HepG2 (cell line): ENCODE measurements at regions not wholly inside any gene's neighbourhood (a gene's known extent, or its start where the extent isn't known, plus 50 kb on each side); places are given as distances from the start of the nearest gene placed in this dataset.

ENCODE experiments used
- ATAC-seq: fragments of 200-7000 bp; cut with Tn5 transposase; 3 replicates; pipeline ENCODE4 v1.9.1; 2020; ENCODE audit warnings: mild to moderate bottlenecking, moderate library complexity
- BruUV-seq: library from RNA; stranded (reverse); fragments of 400-500 nt; replicated peaks from 2 replicates; lab custom pipeline; 2021; lab: Mats Ljungman, UMichigan
- CTCF ChIA-PET: fragments of 300-600 bp; formaldehyde crosslinking; extraction: SDS; loops from one replicate; lab custom pipeline; 2021; ENCODE audit warnings: low total read pairs, inconsistent platforms, low intra/inter-chr PET ratio; lab: Yijun Ruan, JAX
- POLR2A ChIA-PET: fragments of 350-600 bp; sonication (Branson Sonifier 250); formaldehyde crosslinking; loops from one replicate; lab custom pipeline; 2020; ENCODE audit warnings: antibody characterized with exemption, inconsistent platforms; lab: Yijun Ruan, JAX
- DNase-seq: peaks from one replicate; pipeline ENCODE4 v3.0.0-alpha.2; 2015; ENCODE audit warnings: low spot score
- FAIRE-seq: peaks from 3 replicates; lab custom pipeline; 2011; peaks lifted over from hg19 to GRCh38; lab: Jason Lieb, UNC
- H2AFZ ChIP-seq: one replicate; pipeline ENCODE4 v1.6.1; 2011; ENCODE audit warnings: low read length, inconsistent platforms
- H3K27ac ChIP-seq: fragments of 300-600 bp; 3 replicates; pipeline ENCODE4 v1.8.0; 2011; ENCODE audit warnings: mixed run types, mild to moderate bottlenecking, mixed read lengths, low read length, inconsistent platforms; ENCODE audit not compliant: insufficient read depth; ENCODE audit errors: extremely low read length
- H3K27me3 ChIP-seq, 2 experiments: fragments of 200-600 bp in 1 of 2; 2 replicates in 1 of 2; 3 replicates in 1 of 2; pipeline versions ENCODE4 v1.6.0 to v1.8.0; 2011; ENCODE audit warnings: low read length in 2 of 2, mild to moderate bottlenecking in 2 of 2, moderate library complexity in 2 of 2, inconsistent platforms in 1 of 2; ENCODE audit not compliant: insufficient read depth in 2 of 2, control insufficient read depth in 1 of 2
- H3K36me3 ChIP-seq, 2 experiments: fragments of 200-600 bp in 1 of 2; replicated peaks in 1 of 2; 2 replicates in 1 of 2; 3 replicates in 1 of 2; pipeline versions ENCODE4 v1.5.1 to v1.8.0; 2011; ENCODE audit warnings: low read length in 2 of 2, inconsistent platforms in 1 of 2; ENCODE audit not compliant: insufficient read depth in 2 of 2, control insufficient read depth in 1 of 2
- H3K4me1 ChIP-seq: 2 replicates; pipeline ENCODE4 v1.5.1; 2012; ENCODE audit warnings: low read length, inconsistent platforms; ENCODE audit not compliant: insufficient read depth
- H3K4me2 ChIP-seq: 2 replicates; pipeline ENCODE4 v1.6.0; 2011; ENCODE audit warnings: low read depth, low read length, inconsistent platforms
- H3K4me3 ChIP-seq, 3 experiments: fragments of 200-600 bp in 1 of 3; sonication (generic), shearing (Covaris generic) in 1 of 3; replicated peaks in 1 of 3; 2 replicates each; pipeline ENCODE4 v1.5.1; 2011 to 2016; ENCODE audit warnings: low read length in 3 of 3, inconsistent platforms in 2 of 3, low read depth in 2 of 3, mild to moderate bottlenecking in 2 of 3, control low read depth in 1 of 3, mixed read lengths in 1 of 3; ENCODE audit not compliant: insufficient read depth in 1 of 3
- H3K79me2 ChIP-seq: one replicate; pipeline ENCODE4 v1.6.1; 2011; ENCODE audit warnings: low read length, inconsistent platforms; ENCODE audit not compliant: insufficient read depth
- H3K9ac ChIP-seq: 2 replicates; pipeline ENCODE4 v1.6.0; 2011; ENCODE audit warnings: mild to moderate bottlenecking, low read depth, low read length, inconsistent platforms; ENCODE audit not compliant: insufficient read depth
- H3K9me3 ChIP-seq: 2 replicates; pipeline ENCODE4 v1.5.1; 2012; ENCODE audit warnings: mild to moderate bottlenecking, low read length
- H4K20me1 ChIP-seq: 2 replicates; pipeline ENCODE4 v1.6.0; 2011; ENCODE audit warnings: inconsistent platforms, mild to moderate bottlenecking, low read length, moderate library complexity; ENCODE audit not compliant: insufficient read depth
- MAFF ChIP-seq: IDR thresholded peaks from 2 replicates; pipeline ENCODE4 v1.6.1; 2011; ENCODE audit warnings: low read depth, low read length, improper control_type of control experiment
- MAFK ChIP-seq, 2 experiments: IDR thresholded peaks in 1 of 2; conservative IDR thresholded peaks in 1 of 2; 2 replicates each; pipeline ENCODE4 v1.6.1; 2011; ENCODE audit warnings: improper control_type of control experiment in 2 of 2, low read length in 2 of 2
- MED8 ChIP-seq: sonication (generic); formaldehyde crosslinking; IDR thresholded peaks from 2 replicates; pipeline ENCODE4 v1.8.1; 2023; ENCODE audit warnings: mild to moderate bottlenecking, missing genetic modification reagents; ENCODE audit not compliant: insufficient replicate concordance
- RNF219 ChIP-seq: sonication (generic); formaldehyde crosslinking; IDR thresholded peaks from 2 replicates; pipeline ENCODE4 v1.5.0; 2020; ENCODE audit warnings: mild to moderate bottlenecking, missing genetic modification reagents
- SNAPC4 ChIP-seq: sonication (generic); formaldehyde crosslinking; IDR thresholded peaks from 2 replicates; pipeline ENCODE4 v1.4.0; 2020; ENCODE audit warnings: mild to moderate bottlenecking, missing genetic modification reagents
- ZNF207 ChIP-seq: fragments of 450-650 bp; IDR thresholded peaks from 2 replicates; pipeline ENCODE4 v1.6.1; 2016; ENCODE audit warnings: antibody characterized with exemption, borderline replicate concordance
- ZNF354B ChIP-seq: sonication (generic); formaldehyde crosslinking; IDR thresholded peaks from 2 replicates; pipeline ENCODE4 v1.8.0; 2022; ENCODE audit warnings: mild to moderate bottlenecking, missing genetic modification reagents
- ZNF512B ChIP-seq: sonication (generic); formaldehyde crosslinking; IDR thresholded peaks from 2 replicates; pipeline ENCODE4 v1.5.1; 2020; ENCODE audit warnings: missing genetic modification reagents, mild to moderate bottlenecking, borderline replicate concordance
- WGBS: methylation state at CpG from one replicate; pipeline ENCODE4 v1.1.6; 2017; ENCODE audit warnings: low lambda C conversion rate; 5-methylcytosine and 5-hydroxymethylcytosine counted together
- in situ Hi-C: cut with HindIII; loops from 2 replicates; pipeline ENCODE4 v1.10.0; 2017; ENCODE audit warnings: low pct_unique_long_range_greater_than_20kb; ENCODE audit not compliant: extremely low pct_ligation_motif_present
- intact Hi-C: fragments of 100-400 bp; cut with micrococcal nuclease; formaldehyde crosslinking; loops from one replicate; pipeline ENCODE4 v1.10.0; 2022; ENCODE audit not compliant: unreplicated experiment

- Histone ChIP-seq H3K9me3 (no peaks in the 10 kb centered on the region; the same call in 1 of the 2 replicates), H3K27ac (no peak overlapping the region), H3K79me2 (no peaks in the 10 kb centered on the region), H3K4me2 (no peak overlapping the region), H3K9ac (no peak overlapping the region), H3K4me1 (no peaks in the 10 kb centered on the region), H3K4me3 (no peak overlapping the region), H3K36me3 (no peaks in the 10 kb centered on the region), H2AFZ (no peak overlapping the region), H4K20me1 (no peaks in the 10 kb centered on the region), H3K27me3 (no peaks in the 10 kb centered on the region)
- intact Hi-C loops (no loop called here), in situ Hi-C loops (no loop called here)
- WGBS: 43% methylated on average over 2 of the region's 2 CpGs
- ChIA-PET POLR2A (no interaction called here), CTCF (no interaction called here)
- TF ChIP-seq MAFK (conservative IDR thresholded peaks at IDR 0.05 in 1 of 2, IDR thresholded peaks at IDR 0.05 in 1 of 2; ENCODE audit: low read length in 2 of 2) (peak in 1 of 2 experiments; percentile 17; a peak in 2 of 4 replicates), RNF219 (CRISPR knock-in tag) (no peak), MAFF (peak; percentile 38; the same call in 1 of the 2 replicates)
- BruUV-seq: no TSS peak
- no peak for FAIRE-seq
- ATAC-seq: no peak
- no peak for DNase-seq
Observed at GRCh38 chr7:69508736-69509135, 89.5 kb upstream of the AUTS2 start.

- no peak overlapping the region for H3K4me3 ChIP-seq
- no CpG with 5 or more reads among the region's 4 CpGs for WGBS
- H3K27me3 ChIP-seq: no peaks in the 10 kb centered on the region
- H3K9ac ChIP-seq: no peak overlapping the region
- ATAC-seq (no peak), FAIRE-seq (no peak), DNase-seq (no peak)
- BruUV-seq: no TSS peak
- no peaks in the 10 kb centered on the region; the same call in 1 of the 2 replicates for H3K9me3 ChIP-seq
- no peaks in the 10 kb centered on the region for H4K20me1 ChIP-seq
- intact Hi-C loops: no loop called here
- H2AFZ ChIP-seq: no peak overlapping the region
- ChIA-PET CTCF (no interaction called here), POLR2A (no interaction called here)
- H3K36me3 ChIP-seq: no peaks in the 10 kb centered on the region
- no peaks in the 10 kb centered on the region for H3K4me1 ChIP-seq
- in situ Hi-C loops: no loop called here
- no peaks in the 10 kb centered on the region for H3K79me2 ChIP-seq
- H3K27ac ChIP-seq: no peak overlapping the region
- H3K4me2 ChIP-seq: no peak overlapping the region
- no peak for TF ChIP-seq ZNF207
- no peak for TF ChIP-seq ZNF512B (CRISPR knock-in tag)
- TF ChIP-seq SNAPC4: no peak
- no peak for TF ChIP-seq ZNF354B (CRISPR knock-in tag)
- no peak for TF ChIP-seq MED8 (CRISPR knock-in tag)
Observed at GRCh38 chr7:69510114-69510513, 88.2 kb upstream of the AUTS2 start.
